Adrenal gland (tissue), 5 donors: ENCODE measurements at regions not wholly inside any gene's neighbourhood (a gene's known extent, or its start where the extent isn't known, plus 50 kb on each side); places are given as distances from the start of the nearest gene placed in this dataset.
"Not testable (repeated sequence)": the region's sequence is repeated elsewhere in the genome, so short reads cannot be mapped to it uniquely, and the experiment has no call there.

Experiments used
- CTCF ChIP-seq, 6 experiments: fragments of 450-650 bp in 4 of 6; fragments of 200-600 bp in 2 of 6; sonication (generic) in 1 of 6; IDR thresholded peaks; 1 replicate in 5 of 6; 2 replicates in 1 of 6; pipeline versions ENCODE4 v1.5.1 to v1.8.0; 2016 to 2021; ENCODE audit warnings: antibody characterized with exemption in 6 of 6, mild to moderate bottlenecking in 2 of 6, moderate library complexity in 1 of 6
- POLR2A ChIP-seq, 2 donors: fragments of 450-650 bp; IDR thresholded peaks; one replicate each; pipeline ENCODE4 v1.6.1; 2017; ENCODE audit warnings: antibody characterized with exemption in 2 of 2, mild to moderate bottlenecking in 2 of 2, moderate library complexity in 1 of 2
- donor health status: DM: no; HTN: no; CAD: no.

- TF ChIP-seq POLR2A, CTCF (IDR thresholded peaks at IDR 0.05): not testable (repeated sequence)
Observed at GRCh38 chr10:44268435-44268948, 116.4 kb downstream of the CXCL12 start.
